NB4 (cell line): ENCODE measurements at regions not wholly inside any gene's neighbourhood (a gene's known extent, or its start where the extent isn't known, plus 50 kb on each side); places are given as distances from the start of the nearest gene placed in this dataset.

Experiments used
- MYC ChIP-seq: IDR thresholded peaks from 2 replicates; pipeline ENCODE4 v1.6.1; 2011; ENCODE audit warnings: low read depth, low read length
- POLR2A ChIP-seq: IDR thresholded peaks from 2 replicates; pipeline ENCODE4 v1.6.1; 2011; ENCODE audit warnings: mild to moderate bottlenecking; ENCODE audit not compliant: insufficient read length; ENCODE audit errors: extremely low read depth
- TF ChIP-seq, protein P1 (sequence below): IDR thresholded peaks from one replicate; pipeline ENCODE4 v1.5.1; 2012; ENCODE audit warnings: low read depth, low read length
- TF ChIP-seq, protein P2 (sequence below): IDR thresholded peaks from 2 replicates; pipeline ENCODE4 v1.6.1; 2011; ENCODE audit warnings: low read depth, low read length

DNA sequence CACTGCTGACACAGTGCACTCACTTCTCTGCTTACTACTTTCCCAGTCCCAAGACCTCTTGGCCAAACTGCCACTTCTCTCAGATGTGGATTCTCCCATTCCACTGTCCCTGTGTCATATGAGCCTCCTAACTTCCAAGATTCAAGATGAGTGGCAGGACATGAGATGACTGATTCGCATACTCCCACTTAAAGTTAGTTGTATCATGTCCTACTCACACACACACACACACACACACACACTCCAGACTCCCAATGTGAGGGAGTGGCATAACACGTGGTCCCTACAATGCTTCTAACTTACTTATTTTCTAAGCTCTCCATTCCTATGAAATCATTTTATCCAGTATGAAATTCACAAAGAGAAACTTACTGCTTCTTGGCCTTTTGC lies 67.0 kb upstream of the CAV2 start:
- TF ChIP-seq, protein P1, sequence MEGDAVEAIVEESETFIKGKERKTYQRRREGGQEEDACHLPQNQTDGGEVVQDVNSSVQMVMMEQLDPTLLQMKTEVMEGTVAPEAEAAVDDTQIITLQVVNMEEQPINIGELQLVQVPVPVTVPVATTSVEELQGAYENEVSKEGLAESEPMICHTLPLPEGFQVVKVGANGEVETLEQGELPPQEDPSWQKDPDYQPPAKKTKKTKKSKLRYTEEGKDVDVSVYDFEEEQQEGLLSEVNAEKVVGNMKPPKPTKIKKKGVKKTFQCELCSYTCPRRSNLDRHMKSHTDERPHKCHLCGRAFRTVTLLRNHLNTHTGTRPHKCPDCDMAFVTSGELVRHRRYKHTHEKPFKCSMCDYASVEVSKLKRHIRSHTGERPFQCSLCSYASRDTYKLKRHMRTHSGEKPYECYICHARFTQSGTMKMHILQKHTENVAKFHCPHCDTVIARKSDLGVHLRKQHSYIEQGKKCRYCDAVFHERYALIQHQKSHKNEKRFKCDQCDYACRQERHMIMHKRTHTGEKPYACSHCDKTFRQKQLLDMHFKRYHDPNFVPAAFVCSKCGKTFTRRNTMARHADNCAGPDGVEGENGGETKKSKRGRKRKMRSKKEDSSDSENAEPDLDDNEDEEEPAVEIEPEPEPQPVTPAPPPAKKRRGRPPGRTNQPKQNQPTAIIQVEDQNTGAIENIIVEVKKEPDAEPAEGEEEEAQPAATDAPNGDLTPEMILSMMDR: no peak
- TF ChIP-seq POLR2A (no peak), MYC (no peak)
- TF ChIP-seq, protein P2, sequence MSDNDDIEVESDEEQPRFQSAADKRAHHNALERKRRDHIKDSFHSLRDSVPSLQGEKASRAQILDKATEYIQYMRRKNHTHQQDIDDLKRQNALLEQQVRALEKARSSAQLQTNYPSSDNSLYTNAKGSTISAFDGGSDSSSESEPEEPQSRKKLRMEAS: no peak
